Spleen (tissue), 11 donors: ENCODE measurements at regions not wholly inside any gene's neighbourhood (a gene's known extent, or its start where the extent isn't known, plus 50 kb on each side); places are given as distances from the start of the nearest gene placed in this dataset.

Source experiments
- DNase-seq: peaks from one replicate; pipeline ENCODE4 v3.0.0-alpha.2; 2020
- H3K27ac ChIP-seq, 8 donors: fragments of 200-600 bp; sonication (generic) in 7 of 8; 1 replicate in 4 of 8; 2 replicates in 4 of 8; pipeline versions ENCODE4 v1.5.0 to v1.8.0; 2016 to 2021; ENCODE audit warnings: inconsistent platforms in 4 of 8, mild to moderate bottlenecking in 4 of 8, moderate library complexity in 1 of 8
- H3K27me3 ChIP-seq, 7 donors: fragments of 200-600 bp; sonication (generic) in 6 of 7; replicated peaks in 1 of 7; 1 replicate in 4 of 7; 2 replicates in 3 of 7; pipeline versions ENCODE4 v1.5.0 to v1.8.0; 2016 to 2021; ENCODE audit warnings: inconsistent platforms in 3 of 7, mild to moderate bottlenecking in 1 of 7
- H3K36me3 ChIP-seq, 6 donors: fragments of 200-600 bp; sonication (generic) in 5 of 6; 1 replicate in 4 of 6; 2 replicates in 2 of 6; pipeline versions ENCODE4 v1.5.0 to v1.8.0; 2016 to 2021; ENCODE audit warnings: inconsistent platforms in 2 of 6
- H3K4me1 ChIP-seq, 6 donors: fragments of 200-600 bp; sonication (generic) in 5 of 6; 1 replicate in 3 of 6; 2 replicates in 3 of 6; pipeline versions ENCODE4 v1.5.0 to v1.8.0; 2016 to 2021; ENCODE audit warnings: inconsistent platforms in 3 of 6
- H3K4me3 ChIP-seq, 8 donors: fragments of 200-600 bp; sonication (generic) in 7 of 8; 1 replicate in 4 of 8; 2 replicates in 4 of 8; pipeline versions ENCODE4 v1.5.0 to v1.8.0; 2016 to 2021; ENCODE audit warnings: inconsistent platforms in 4 of 8, mild to moderate bottlenecking in 4 of 8, moderate library complexity in 2 of 8
- H3K9me3 ChIP-seq, 8 donors: fragments of 200-600 bp; sonication (generic) in 7 of 8; 1 replicate in 4 of 8; 2 replicates in 4 of 8; pipeline versions ENCODE4 v1.5.0 to v1.8.0; 2016 to 2021; ENCODE audit warnings: inconsistent platforms in 4 of 8
- POLR2A ChIP-seq, 3 donors: fragments of 450-650 bp; IDR thresholded peaks; one replicate each; pipeline ENCODE4 v1.5.1; 2017; ENCODE audit warnings: antibody characterized with exemption in 3 of 3, mild to moderate bottlenecking in 1 of 3
- POLR2AphosphoS5 ChIP-seq, 3 donors: sonication (generic); formaldehyde crosslinking; IDR thresholded peaks; one replicate each; pipeline ENCODE4 v1.5.1; 2017; ENCODE audit warnings: antibody characterized with exemption in 3 of 3
- WGBS, 5 donors: extraction: QIAGEN DNeasy Blood & Tissue Kit in 3 of 5; methylation state at CpG; one replicate each; pipeline versions ENCODE4 v1.1.5 to v1.1.7; 2013 to 2018; 5-methylcytosine and 5-hydroxymethylcytosine counted together
- intact Hi-C: fragments of 100-400 bp; cut with DNase I; formaldehyde crosslinking; loops from one replicate; pipeline ENCODE4 v1.15.0; 2023; ENCODE audit warnings: low total_unique reads
- TF ChIP-seq, protein P1 (sequence below), 11 experiments: fragments of 200-600 bp in 7 of 11; fragments of 450-650 bp in 4 of 11; sonication (generic) in 4 of 11; IDR thresholded peaks in 8 of 11; conservative IDR thresholded peaks in 3 of 11; 1 replicate in 7 of 11; 2 replicates in 4 of 11; pipeline versions ENCODE4 v1.4.0 to v1.8.0; 2016 to 2021; ENCODE audit warnings: antibody characterized with exemption in 11 of 11, inconsistent platforms in 4 of 11, mild to moderate bottlenecking in 1 of 11
- donor health status: healthy with polysubstance abuse.
- donor health status: DM: no; HTN: no; CAD: no; lungs with moderate emphysema.
- donor health status: DM: no; HTN: no; CAD: no.
- donor health status: Bipolar disorder and iron deficiency.
- donor health status: healthy.
- donor health status: DM: no; HTN: no; CAD: no.
- donor health status: DM: yes; HTN: yes; CAD: no.

DNA sequence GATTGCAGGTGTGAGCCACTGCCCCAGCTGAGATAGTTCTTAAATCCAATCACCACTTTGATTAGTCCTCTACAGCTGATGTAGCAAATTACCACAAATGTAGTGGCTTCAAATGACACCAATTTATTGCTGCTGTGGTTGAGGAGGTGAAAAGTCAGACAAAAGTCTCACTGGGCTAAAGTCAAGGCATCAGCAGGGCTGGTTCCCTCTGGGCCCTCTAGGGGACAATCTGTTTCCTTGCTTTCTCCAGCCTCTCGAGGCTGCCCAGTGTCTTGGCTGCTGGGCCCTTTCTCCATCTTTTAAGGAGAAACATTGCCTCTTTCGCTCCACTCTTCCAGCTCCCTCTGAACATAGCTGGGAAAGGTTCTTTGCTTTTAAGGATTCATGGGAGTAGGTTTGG, 50.5 kb upstream of the SHANK2 start:
- Histone ChIP-seq H3K9me3 (no peaks in the 10 kb centered on the region), H3K27me3 (peaks cover 0 to 53% (median 0%) of the 10 kb centered on the region in 7 donors), H3K4me3 (no peak overlapping the region), H3K36me3 (no peaks in the 10 kb centered on the region), H3K27ac (no peak overlapping the region), H3K4me1 (no peaks in the 10 kb centered on the region)
- no peak for TF ChIP-seq POLR2A (IDR thresholded peaks at IDR 0.05)
- TF ChIP-seq, protein P1, sequence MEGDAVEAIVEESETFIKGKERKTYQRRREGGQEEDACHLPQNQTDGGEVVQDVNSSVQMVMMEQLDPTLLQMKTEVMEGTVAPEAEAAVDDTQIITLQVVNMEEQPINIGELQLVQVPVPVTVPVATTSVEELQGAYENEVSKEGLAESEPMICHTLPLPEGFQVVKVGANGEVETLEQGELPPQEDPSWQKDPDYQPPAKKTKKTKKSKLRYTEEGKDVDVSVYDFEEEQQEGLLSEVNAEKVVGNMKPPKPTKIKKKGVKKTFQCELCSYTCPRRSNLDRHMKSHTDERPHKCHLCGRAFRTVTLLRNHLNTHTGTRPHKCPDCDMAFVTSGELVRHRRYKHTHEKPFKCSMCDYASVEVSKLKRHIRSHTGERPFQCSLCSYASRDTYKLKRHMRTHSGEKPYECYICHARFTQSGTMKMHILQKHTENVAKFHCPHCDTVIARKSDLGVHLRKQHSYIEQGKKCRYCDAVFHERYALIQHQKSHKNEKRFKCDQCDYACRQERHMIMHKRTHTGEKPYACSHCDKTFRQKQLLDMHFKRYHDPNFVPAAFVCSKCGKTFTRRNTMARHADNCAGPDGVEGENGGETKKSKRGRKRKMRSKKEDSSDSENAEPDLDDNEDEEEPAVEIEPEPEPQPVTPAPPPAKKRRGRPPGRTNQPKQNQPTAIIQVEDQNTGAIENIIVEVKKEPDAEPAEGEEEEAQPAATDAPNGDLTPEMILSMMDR (IDR thresholded peaks at IDR 0.05 in 8 of 11, conservative IDR thresholded peaks at IDR 0.05 in 3 of 11) = no peak
- TF ChIP-seq POLR2AphosphoS5 (IDR thresholded peaks at IDR 0.05) = no peak
- intact Hi-C loops = no loop called here
- peak; percentile 6 for DNase-seq
- WGBS, 5 donors = 60 to 73% (median 69%) methylated on average over 2 of the region's 2 CpGs

DNA sequence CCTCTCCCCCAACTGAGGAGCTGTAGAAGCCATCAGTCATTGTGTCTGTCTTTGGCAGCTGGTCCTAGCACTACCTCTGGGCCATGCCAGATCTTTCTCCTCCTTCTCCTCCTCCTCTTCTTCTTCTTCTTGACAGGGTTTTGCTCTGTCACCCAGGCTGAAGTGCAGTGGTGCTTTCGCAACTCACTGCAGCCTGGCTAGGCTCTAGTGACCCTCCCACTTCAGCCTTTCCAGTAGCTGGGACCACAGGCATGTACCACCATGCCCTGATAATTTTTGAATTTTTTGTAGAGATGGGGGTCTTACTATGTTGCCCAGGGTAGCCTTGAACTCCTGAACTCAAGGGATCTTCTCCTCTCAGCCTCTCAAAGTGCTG, 50.1 kb upstream of the SHANK2 start:
- Histone ChIP-seq H3K4me3 (no peak overlapping the region), H3K27ac (no peak overlapping the region), H3K4me1 (no peaks in the 10 kb centered on the region), H3K27me3 (peaks cover 0 to 54% (median 0%) of the 10 kb centered on the region in 7 donors), H3K36me3 (no peaks in the 10 kb centered on the region), H3K9me3 (no peaks in the 10 kb centered on the region)
- no peak for TF ChIP-seq POLR2A (IDR thresholded peaks at IDR 0.05)
- no peak for TF ChIP-seq POLR2AphosphoS5 (IDR thresholded peaks at IDR 0.05)
- TF ChIP-seq, protein P1 (IDR thresholded peaks at IDR 0.05 in 8 of 11, conservative IDR thresholded peaks at IDR 0.05 in 3 of 11) = no peak
- intact Hi-C loops = no loop called here
- WGBS, 5 donors = 76 to 91% (median 85%) methylated on average over 1 of the region's 1 CpG
- DNase-seq = peak; percentile 14
